Medulla oblongata (tissue), 1 donor: ENCODE measurements at regions not wholly inside any gene's neighbourhood (a gene's known extent, or its start where the extent isn't known, plus 50 kb on each side); places are given as distances from the start of the nearest gene placed in this dataset.
"Not testable (repeated sequence)": the region's sequence is repeated elsewhere in the genome, so short reads cannot be mapped to it uniquely, and the experiment has no call there.

Source experiments
- DNase-seq: peaks from one replicate; pipeline ENCODE4 v3.0.0-alpha.2; 2015; ENCODE audit errors: extremely low spot score

DNA sequence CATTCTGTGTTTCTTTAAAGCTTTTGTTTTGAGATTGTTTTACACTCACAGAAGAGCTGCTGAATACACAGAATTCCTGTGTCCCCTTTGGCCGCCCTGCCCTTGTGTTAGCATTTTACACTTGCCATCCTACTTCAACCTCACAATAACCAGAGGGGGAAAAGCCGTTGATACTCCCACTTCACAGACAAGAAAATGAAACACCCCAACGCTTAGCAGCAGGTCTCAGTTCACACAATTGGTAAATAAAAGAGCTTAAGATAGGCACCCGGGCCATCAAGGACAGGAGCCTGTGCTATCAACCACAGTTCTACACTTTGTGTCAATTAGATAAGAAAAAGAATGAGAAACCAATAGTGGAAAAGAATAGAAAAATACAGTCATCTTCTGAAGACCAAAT is 178.0 kb downstream of the SYK start:
- no peak for DNase-seq

DNA sequence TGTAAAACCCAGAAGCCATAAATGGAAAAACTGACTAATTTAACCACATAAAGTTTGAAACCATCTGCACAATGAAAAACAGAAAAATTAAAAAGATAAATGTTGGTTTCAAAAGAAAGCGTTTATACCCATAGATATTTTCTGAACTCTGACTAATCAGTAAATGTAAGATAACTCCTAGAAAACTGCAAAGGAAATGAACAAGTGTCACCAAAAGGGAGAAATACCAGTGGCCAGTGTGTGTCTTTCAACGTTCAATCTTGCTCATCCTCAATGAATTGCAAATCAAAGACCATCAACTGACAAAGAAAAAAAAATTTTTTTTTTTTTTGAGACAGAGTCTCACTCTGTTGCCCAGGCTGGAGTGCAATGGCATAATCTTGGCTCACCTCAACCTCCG is 180.1 kb downstream of the SYK start:
- no peak for DNase-seq

DNA sequence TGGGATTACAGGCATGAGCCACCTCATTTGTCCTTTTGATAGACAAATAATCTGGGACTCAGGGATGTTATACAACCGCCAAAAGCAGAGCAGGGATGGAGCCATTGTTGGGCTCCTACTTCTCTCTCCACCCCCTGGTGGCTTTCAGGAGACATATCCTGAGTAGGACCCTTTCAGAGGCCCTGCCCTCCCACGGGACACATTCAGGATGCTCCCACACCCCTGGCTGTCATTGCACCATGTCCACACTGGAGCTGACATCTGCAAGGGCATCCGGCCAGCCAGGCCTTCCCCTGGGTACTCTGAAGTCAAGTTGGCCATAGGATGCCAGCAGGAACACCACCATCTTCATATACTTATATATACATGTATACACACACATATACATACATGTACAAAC is 181.8 kb downstream of the SYK start:
- DNase-seq = no peak

DNA sequence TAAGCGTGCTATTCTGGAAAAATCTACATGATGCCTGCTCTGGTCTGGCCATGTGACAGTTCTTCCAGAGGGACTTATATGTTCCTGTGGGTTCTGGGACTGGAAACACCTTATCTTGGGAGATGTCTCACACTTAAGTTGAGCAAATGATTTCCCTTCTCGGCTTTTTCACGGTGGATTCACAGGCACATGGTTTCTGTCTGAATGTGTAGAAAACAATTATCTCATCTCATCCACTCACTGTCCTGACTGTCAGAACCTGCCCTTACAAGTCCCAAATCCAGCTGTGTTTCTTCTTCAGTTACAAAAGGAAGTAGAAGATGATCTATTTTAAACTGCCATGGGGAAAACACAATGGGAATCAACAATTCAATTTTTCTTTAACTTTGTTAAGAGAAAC is 184.0 kb downstream of the SYK start:
- no peak for DNase-seq

DNA sequence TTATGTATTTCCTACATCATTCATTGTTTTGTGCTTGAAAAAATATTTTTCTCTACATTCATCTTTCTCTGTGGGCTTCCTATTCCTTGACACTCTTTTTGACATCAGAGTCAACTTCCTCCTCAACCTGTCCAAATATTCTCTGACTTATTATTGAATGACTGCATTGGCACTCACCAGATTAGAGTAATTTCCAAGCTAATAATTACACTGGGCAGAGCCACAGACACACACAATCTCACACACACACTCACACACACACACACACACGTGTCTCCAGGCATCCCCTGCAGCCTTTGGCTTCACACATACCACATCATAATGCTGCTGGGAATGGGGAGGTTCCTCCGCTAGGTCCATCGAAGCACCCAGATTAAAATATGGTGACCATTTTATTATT is 184.5 kb downstream of the SYK start:
- no peak for DNase-seq

DNA sequence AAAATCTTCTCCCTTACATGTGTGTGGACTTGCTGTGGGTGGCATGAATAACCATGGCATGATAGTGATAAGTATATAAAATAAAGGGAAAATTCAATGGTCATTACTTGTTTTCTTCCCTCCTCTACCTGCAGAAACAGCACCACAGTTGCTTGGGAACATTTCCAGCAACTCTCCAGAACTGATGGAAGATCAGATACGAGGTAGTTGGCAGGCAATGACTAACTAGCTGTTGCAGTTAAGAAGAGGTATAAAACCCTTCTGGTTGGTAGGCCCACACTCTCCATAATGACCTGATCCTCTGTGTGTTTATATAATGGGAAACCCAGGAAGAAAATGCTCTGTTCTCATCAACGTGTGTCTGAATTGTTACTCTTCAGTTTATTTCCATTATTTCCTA is 185.9 kb downstream of the SYK start:
- no peak for DNase-seq

DNA sequence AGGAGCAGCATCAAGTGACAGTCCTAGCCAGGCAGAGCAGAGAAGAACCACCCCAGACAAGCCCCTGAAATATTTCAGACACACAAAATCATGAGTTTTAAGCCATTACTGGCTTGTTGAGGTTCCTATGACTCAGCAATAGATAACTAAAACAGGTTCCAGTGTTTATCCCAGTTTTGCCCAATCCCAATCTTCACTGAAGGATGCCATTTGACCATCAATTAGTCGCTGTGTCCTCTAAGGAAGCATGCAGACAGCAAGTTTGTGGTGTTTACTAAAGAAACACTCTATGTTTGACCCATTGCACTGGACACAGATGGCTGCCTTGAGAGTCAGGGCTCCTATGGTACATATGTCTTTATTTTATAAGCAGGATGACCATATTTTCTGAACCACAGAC is 186.7 kb downstream of the SYK start:
- DNase-seq = no peak

DNA sequence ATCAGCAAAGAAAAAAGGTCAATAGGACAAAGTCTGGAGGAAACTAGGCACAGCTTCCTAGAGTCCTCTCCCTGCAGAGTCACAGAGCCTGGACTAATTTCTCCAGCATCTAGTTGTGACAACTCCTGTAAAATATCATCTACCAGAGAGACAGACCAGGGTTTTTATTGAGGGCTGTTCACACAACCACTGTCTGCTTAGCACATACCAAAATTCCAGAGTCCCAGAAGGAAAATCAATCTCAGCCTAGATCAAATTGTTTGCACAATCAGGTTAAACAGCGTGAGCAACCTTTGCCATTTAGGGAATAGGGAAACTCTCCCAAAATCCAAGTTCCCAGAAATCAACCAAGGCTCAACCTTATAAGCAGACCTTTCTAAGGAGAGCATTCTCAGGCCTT is 190.3 kb downstream of the SYK start:
- DNase-seq = no peak

DNA sequence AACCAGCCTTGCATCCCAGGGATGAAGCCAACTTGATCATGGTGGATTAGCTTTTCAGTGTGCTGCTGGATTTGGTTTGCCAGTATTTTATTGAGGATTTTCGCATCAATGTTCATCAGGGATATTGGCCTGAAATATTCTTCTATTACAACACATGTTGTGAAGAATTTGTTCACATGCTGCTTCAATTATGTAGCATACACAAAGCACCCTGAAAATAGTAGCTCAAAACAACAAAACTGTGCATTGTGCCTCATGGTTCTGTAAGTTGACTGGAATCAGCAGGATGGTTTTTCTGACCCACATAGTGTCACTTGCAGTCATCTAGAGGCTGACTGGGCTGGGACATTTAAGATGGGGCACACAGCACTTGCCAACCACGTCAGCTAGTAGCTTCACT is 193.9 kb downstream of the SYK start:
- DNase-seq = no peak

DNA sequence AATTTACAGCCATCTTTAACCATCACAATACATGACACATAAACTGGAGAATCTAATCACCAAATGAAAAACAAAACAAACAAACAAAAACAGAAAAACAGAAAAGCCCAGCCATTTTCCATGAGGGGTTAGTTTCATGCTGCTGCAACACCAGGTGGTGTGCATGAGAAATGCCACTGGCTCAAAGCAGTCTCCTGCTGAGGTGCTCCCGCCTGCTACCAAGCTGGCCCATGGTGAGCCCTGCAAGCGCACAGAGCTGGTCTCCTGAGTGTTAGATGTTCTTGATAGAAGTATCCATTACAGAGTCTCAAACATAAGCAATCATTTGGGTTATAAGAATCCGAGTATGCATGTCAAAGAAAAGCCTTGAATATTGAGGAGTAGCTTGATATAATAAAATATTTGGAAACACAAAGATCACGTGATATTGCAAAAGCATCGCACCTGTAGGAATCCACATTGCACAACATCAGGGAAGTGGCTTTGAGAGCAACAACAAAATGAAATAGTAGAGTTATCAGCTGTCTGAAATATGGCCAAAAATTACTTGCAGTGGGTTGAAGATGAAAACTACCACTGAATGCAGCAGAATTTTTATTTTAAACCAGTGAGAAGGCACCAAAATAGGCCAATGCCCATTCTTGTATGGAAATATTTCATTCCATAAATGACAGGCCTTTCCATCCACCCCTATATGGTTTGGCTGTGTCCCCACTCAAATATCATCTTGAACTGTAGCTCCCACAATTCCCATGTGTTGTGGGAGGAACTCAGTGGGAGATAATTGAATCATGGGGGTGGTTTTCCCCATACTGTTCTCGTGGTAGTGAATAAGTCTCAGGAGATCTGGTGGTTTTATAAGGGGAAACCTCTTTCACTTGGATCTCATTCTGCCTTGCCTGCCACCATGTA is 194.8 kb downstream of the SYK start:
- DNase-seq = no peak

DNA sequence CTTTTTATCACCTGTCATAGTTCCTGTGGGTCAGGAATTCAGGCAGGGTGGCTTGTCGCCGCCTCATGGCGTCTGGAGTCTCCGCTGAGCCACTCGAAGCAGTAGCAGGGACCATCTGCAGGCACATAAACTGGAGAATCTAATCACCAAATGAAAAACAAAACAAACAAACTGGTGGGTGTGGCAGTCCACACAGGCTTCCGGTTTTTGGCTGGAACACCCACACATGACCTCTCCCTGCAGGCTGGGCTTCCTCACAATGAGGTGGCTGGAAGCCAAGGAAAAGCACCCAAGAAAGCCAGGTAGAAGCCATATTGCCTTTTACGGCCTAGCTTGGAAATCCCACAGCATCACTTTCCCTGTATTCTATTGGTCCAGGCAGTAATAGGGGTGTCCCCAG is 197.0 kb downstream of the SYK start:
- DNase-seq = no peak

DNA sequence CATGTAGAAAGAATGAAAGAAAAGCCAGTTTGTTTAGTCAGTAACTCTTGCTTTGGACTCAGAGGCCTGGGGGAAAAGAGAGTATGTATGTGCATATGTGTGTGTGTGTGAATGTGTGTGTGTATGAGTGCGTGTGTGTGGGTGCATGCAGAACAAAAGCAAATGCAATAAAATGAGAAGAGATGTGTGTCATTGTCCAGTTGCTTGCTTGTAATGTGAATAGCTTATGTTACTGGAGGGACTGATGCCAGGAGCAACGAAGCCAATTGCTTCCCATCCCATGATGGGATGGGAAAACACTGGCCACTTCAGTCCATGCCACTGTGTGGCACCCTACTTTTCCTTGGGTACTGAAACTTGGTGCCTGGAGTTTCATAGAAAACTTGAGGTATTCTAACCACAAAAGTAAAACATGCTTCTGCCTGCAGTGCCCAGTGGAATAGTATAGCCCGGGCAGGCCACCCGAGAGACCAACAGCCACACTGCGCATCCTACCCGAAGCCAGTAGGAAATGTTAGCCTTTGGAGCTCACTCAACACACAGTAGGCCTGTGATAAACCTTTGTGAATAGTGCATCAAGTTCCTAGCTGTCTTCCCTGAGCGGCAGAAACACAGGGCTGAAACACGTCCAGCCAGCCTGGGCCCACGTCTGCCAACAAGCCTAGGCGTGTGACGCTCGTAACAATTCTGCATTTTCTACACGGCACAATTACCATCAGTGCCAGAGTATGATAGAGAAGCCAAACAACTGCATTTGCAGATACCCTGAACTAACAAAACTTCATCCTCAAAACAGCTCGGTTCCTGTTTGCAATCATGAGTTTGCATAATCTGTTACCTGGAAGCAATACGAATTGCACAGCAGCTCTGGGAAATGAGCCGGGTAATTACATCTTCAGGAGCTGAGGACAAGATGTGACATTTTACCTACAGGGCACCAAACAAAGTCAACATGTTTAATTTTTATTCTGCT is 198.1 kb downstream of the SYK start:
- peak; percentile 51 for DNase-seq

DNA sequence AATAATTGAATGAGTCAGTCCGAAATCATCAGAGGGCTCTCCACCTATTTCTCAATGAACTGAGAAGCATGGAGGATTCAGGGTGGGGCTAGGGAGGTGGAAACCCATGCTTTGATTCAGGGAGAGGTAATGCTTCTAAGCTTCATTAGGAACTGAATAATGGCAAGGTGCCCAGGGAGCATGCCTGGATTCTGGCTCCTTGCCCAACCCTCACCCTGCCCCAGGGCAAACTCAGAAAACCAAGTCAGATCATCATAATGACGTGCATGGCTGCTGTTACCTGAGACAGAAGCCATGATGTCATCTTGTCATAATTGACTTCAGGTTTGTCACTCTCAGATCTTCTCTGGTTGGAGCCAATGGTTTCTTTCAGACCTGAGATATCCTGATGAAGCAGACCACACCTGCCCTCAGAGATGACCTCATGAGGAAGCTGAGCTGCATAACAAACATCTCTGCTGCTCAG is 199.6 kb downstream of the SYK start:
- no peak for DNase-seq

DNA sequence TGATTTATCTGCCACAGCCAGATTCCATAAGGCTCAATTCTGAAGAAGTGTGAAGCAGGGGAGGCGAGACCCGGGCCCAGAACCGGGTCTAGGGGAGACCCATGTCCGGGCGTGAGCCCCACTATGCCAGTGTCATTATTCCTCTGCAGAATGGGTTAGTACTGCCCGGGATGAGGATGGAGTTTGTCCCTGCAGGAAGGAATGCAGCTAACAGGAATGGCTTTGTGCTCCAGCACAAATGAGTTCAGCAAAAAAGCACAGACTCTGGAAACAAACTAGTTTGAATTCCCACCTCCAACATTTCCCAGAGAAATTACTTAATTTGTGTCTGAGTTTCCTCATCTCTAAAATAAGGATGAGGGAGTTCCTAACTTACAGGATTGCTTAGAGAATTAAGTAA is 202.9 kb downstream of the SYK start:
- no peak for DNase-seq

DNA sequence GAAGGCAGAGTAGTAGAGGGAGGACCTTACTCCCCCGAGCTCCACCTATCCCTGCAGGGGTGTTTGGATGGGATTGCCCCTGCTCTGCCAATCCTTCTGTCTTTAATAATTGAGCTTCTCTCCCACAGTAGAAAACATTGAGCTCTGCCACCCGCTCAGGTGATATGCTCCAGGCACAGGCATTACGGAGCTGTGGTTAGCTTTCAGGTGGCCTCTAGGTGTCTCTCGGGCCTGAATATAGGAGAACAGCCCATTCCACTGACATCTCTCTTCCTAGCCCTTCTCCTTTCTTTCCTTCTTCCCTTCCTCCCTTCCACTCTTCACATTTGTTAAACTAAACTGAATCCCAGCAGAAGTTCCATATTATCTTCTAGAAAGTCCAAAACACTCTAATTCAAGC is 203.4 kb downstream of the SYK start:
- DNase-seq = no peak

DNA sequence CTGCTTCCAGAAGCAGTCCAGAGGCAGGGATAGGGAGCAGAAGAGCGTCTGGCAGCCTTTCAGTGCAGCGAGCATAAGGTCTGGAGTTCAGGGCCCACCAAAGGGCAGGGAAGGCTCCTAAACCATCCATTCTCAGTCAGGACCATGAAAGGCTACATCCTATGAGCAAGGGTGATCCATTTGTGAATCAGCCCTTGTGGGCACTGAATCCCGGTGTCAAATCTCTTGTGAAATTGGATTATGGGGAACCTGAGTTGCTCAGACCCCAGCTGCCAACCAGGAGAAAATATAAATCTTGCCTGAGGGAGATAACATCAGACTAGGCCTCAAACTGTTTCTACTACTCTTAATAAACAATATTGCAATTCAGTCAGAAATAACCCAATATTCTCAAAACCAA is 204.4 kb downstream of the SYK start:
- no peak for DNase-seq

DNA sequence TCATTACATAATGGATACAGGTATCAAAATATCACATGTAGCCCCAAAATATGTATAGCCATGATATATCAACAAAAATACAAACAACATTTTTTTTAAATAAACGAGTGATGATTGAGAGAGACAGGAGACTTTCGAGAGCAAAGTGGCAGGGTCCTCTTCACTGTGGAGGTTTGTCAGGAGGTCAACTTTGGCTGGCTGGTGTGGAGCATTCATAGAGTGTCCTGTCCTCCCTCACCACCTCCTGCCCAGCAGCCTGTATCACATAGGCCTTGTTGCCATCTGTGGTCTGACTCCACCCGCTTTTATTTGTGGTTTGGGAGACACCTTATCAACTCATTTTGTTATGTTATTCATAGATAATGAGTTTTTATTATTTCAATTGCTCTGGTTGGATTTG is 206.9 kb downstream of the SYK start:
- DNase-seq = no peak

DNA sequence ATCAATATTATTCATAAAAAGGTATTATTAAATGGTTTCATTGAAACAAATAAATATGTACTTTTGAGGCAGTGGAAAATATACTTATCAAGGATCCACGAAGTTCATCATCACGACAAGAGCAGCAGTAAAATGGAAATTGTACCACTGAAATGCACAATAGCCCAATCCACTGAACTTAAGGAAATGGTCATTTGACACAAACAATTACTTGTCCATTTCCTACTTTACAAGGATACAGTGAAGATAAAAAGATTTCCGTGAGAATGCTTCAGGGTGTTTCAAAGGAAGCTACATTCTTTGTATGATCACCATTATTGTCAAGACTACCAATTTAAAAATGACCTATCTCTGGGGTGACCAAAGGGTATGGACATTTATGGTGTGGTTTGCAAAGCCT is 210.3 kb downstream of the SYK start:
- no peak for DNase-seq

DNA sequence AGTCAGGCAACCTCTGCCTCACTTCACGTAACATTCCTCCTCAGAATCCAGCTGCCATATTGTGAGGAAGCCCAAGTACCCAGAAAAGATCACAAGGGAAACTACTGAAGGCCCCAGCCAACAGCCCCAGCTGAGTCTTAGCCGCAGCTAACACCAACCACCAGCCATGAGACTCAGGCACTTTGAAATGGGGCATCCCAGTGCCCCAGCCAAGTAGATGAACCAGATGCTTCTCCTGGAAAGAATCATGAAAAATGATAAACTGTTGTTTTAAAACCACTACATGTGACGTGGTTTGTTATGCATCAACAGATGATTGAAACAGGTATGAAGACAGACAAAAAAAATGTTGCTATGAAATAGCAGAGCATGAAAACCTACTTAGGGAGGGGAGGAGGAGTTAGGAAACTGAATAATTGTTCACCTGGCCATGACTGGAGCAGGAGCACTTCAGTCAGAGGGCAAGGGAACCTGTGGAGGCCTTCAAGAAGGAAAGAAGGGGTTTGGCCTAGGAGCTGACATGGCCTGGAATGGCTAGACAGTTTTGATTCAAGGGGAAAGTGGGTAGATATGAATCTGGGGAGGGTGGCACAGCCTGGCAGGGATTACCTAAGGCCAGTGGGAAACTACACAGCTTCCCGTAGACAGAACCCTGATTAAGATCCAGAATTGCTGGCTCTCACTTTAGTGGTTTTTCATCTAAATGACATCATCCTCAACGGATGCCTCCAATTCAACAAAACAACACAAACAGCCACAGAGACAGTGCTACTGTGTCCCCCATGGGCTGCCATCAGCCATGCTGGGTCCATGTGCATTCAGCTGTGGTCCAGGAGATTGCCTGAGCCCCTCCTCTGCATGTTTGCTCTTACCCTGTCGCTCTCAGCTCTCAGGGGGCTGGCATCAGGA is 211.6 kb downstream of the SYK start:
- DNase-seq = no peak

DNA sequence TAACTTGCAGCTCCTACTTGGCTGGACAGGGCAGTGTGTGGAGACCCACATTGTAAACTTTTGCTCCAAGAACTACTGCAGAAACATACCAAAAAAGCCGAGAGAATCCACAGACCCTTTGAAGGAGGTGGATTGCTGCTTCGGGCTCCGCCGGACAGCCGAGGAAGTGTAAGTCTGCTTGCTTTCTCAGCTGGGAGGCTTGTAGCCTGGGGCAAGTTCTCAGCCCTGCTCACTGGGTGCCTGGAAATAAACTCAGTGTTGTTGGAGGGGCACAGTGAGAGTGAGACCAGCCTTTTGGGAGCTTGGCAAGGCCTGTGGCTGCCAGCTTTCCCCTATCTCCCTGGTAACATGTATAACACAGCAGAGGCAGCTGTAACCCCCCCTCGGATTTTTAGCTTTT is 215.6 kb downstream of the SYK start:
- DNase-seq = no peak

DNA sequence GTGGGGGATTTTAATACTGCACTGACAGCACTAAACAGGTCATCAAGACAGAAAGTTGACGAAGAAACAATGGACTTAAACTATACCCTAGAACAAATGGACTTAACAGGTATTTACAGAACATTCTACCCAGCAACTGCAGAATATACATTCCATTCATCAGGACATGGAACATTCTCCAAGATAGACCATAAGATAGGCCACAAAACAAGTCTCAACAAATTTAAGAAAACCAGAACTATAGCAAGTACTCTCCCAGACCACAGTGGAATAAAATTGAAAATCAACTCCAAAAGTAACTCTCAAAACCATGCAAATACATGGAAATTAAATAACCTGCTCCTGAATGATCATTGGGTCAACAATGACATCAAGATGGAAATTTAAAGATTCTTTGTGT is 218.3 kb downstream of the SYK start:
- DNase-seq = not testable (repeated sequence)

DNA sequence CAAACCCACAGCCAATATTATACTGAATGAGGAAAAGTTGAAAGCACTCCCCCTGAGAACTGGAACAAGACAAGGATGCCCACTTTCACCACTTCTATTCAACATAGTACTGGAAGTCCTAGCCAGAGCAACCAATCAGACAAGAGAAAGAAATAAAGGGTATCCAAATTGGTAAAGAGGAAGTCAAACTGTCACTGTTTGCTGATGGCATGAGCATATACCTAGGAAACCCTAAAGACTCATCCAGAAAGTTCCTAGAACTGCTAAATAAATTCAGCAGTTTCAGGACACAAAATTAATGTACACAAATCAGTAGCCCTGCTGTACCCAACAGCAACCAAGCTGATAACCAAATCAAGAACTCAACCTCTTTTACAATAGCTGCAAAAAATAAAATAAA is 220.0 kb downstream of the SYK start:
- not testable (repeated sequence) for DNase-seq
